CD4-positive, alpha-beta T cell (primary cell): ENCODE measurements at regions not wholly inside any gene's neighbourhood (a gene's known extent, or its start where the extent isn't known, plus 50 kb on each side); places are given as distances from the start of the nearest gene placed in this dataset.

Experiments
- ATAC-seq: fragments of 200-7000 bp; cut with Tn5 transposase; one replicate; pipeline ENCODE4 v1.10.0; 2022; ENCODE audit warnings: mild to moderate bottlenecking; ENCODE audit not compliant: poor library complexity
- CTCF ChIA-PET: fragments of 350-600 bp; sonication (Branson Sonifier 250); formaldehyde crosslinking; loops from one replicate; lab custom pipeline; 2021; ENCODE audit warnings: antibody characterized with exemption, inconsistent platforms; lab: Charles Lee
- POLR2A ChIA-PET: fragments of 350-600 bp; sonication (Branson Sonifier 250); formaldehyde crosslinking; loops from one replicate; lab custom pipeline; 2021; ENCODE audit warnings: antibody characterized with exemption, inconsistent platforms; lab: Charles Lee
- DNase-seq, 14 experiments: peaks; one replicate each; pipeline ENCODE4 v3.0.0-alpha.2; 2013 to 2020; ENCODE audit warnings: mixed read lengths in 2 of 14
- H3K27ac ChIP-seq, 2 donors: one replicate each; pipeline versions ENCODE4 v1.5.1 to v1.7.0; 2013; ENCODE audit warnings: low read length in 2 of 2, low read depth in 1 of 2, mild to moderate bottlenecking in 1 of 2
- H3K27me3 ChIP-seq, 2 experiments: 1 replicate in 1 of 2; 2 replicates in 1 of 2; pipeline versions ENCODE4 v1.6.1 to v1.7.0; 2013; ENCODE audit warnings: low read length in 2 of 2, control low read depth in 1 of 2, mild to moderate bottlenecking in 1 of 2, moderate library complexity in 1 of 2; ENCODE audit not compliant: insufficient read depth in 2 of 2, control insufficient read depth in 1 of 2
- H3K36me3 ChIP-seq: one replicate; pipeline ENCODE4 v1.6.1; 2013; ENCODE audit warnings: low read length, control low read depth; ENCODE audit not compliant: insufficient read depth
- H3K4me1 ChIP-seq: one replicate; pipeline ENCODE4 v1.6.1; 2013; ENCODE audit warnings: low read length, control low read depth; ENCODE audit not compliant: insufficient read depth
- H3K4me3 ChIP-seq: one replicate; pipeline ENCODE4 v1.5.1; 2013; ENCODE audit warnings: mild to moderate bottlenecking, low read length, moderate library complexity
- H3K9me3 ChIP-seq, 2 experiments: 1 replicate in 1 of 2; 2 replicates in 1 of 2; pipeline versions ENCODE4 v1.6.1 to v1.7.0; 2013; ENCODE audit warnings: low read length in 2 of 2, mild to moderate bottlenecking in 2 of 2, control low read depth in 1 of 2, moderate library complexity in 1 of 2; ENCODE audit not compliant: control insufficient read depth in 1 of 2, insufficient read depth in 1 of 2
- H3K27ac Mint-ChIP-seq: one replicate; pipeline ENCODE4 v1.8.0; 2020; ENCODE audit warnings: mixed read lengths
- H3K27me3 Mint-ChIP-seq: one replicate; pipeline ENCODE4 v1.8.0; 2021; ENCODE audit warnings: mixed read lengths
- H3K36me3 Mint-ChIP-seq: one replicate; pipeline ENCODE4 v1.8.0; 2021; ENCODE audit warnings: low read depth, mixed read lengths
- H3K4me1 Mint-ChIP-seq: one replicate; pipeline ENCODE4 v1.8.0; 2021; ENCODE audit warnings: low read depth, mixed read lengths
- H3K4me3 Mint-ChIP-seq: one replicate; pipeline ENCODE4 v1.8.0; 2020; ENCODE audit warnings: mild to moderate bottlenecking, mixed read lengths
- H3K9me3 Mint-ChIP-seq: one replicate; pipeline ENCODE4 v1.8.0; 2020; ENCODE audit warnings: mixed read lengths
- CTCF ChIP-seq: fragments of 200-600 bp; IDR thresholded peaks from one replicate; pipeline ENCODE4 v1.8.0; 2022; ENCODE audit warnings: antibody characterized with exemption, mild to moderate bottlenecking
- intact Hi-C, 2 experiments: fragments of 100-400 bp; cut with DNase I in 1 of 2; cut with micrococcal nuclease in 1 of 2; formaldehyde crosslinking; loops; one replicate each; pipeline versions ENCODE4 v1.15.1 to v1.9.0; 2023 to 2025; cut with DNase I, micrococcal nuclease

GRCh38 chr3:44065311-44066094, 176.2 kb upstream of the TOPAZ1 start:
- no peaks in the 10 kb centered on the region for H3K9me3 Mint-ChIP-seq
- Histone ChIP-seq H3K9me3 (no peaks in the 10 kb centered on the region), H3K27me3 (peaks cover 0 to 5% of the 10 kb centered on the region in 2 experiments), H3K36me3 (no peaks in the 10 kb centered on the region), H3K4me1 (no peaks in the 10 kb centered on the region), H3K4me3 (no peak overlapping the region), H3K27ac (no peak overlapping the region)
- H3K4me1 Mint-ChIP-seq, result peaks cover 3% of the 10 kb centered on the region
- H3K36me3 Mint-ChIP-seq, result no peaks in the 10 kb centered on the region
- H3K27me3 Mint-ChIP-seq, result peaks cover 18% of the 10 kb centered on the region
- no peak overlapping the region for H3K27ac Mint-ChIP-seq
- DNase-seq (no peak), ATAC-seq (no peak)
- ChIA-PET POLR2A (no interaction called here), CTCF (interaction anchor here (1.4 kb wide), 1 partner anchor 9 kb away, joined by 3 read pairs; no protein-coding TSS in a partner anchor)
- no peak overlapping the region for H3K4me3 Mint-ChIP-seq
- TF ChIP-seq CTCF, result no peak
- intact Hi-C loops, result no loop called here

GRCh38 chr3:44066806-44067205, 174.9 kb upstream of the TOPAZ1 start:
- no peak for DNase-seq
- H3K27ac Mint-ChIP-seq, result no peak overlapping the region
- no peak for ATAC-seq
- H3K9me3 Mint-ChIP-seq, result no peaks in the 10 kb centered on the region
- no peak overlapping the region for H3K4me3 Mint-ChIP-seq
- no peak for TF ChIP-seq CTCF
- CTCF ChIA-PET, result no interaction called here
- H3K36me3 ChIP-seq, result no peaks in the 10 kb centered on the region
- H3K36me3 Mint-ChIP-seq, result no peaks in the 10 kb centered on the region
- no peaks in the 10 kb centered on the region for H3K9me3 ChIP-seq
- no peak overlapping the region for H3K4me3 ChIP-seq
- H3K27me3 Mint-ChIP-seq, result peaks cover 13% of the 10 kb centered on the region
- intact Hi-C loops, result no loop called here
- H3K4me1 Mint-ChIP-seq, result no peaks in the 10 kb centered on the region
- H3K4me1 ChIP-seq, result no peaks in the 10 kb centered on the region
- no peak overlapping the region for H3K27ac ChIP-seq
- H3K27me3 ChIP-seq, result peaks cover 0 to 5% of the 10 kb centered on the region in 2 experiments
- POLR2A ChIA-PET, result no interaction called here

- intact Hi-C loops, result no loop called here
- no peak overlapping the region for H3K4me3 Mint-ChIP-seq
- no peaks in the 10 kb centered on the region for H3K9me3 Mint-ChIP-seq
- Histone ChIP-seq H3K36me3 (no peaks in the 10 kb centered on the region), H3K4me1 (no peaks in the 10 kb centered on the region), H3K27me3 (peaks cover 0 to 5% of the 10 kb centered on the region in 2 experiments), H3K4me3 (no peak overlapping the region), H3K27ac (no peak overlapping the region), H3K9me3 (no peaks in the 10 kb centered on the region)
- POLR2A ChIA-PET, result no interaction called here
- DNase-seq (no peak), ATAC-seq (no peak)
- no peaks in the 10 kb centered on the region for H3K36me3 Mint-ChIP-seq
- TF ChIP-seq CTCF, result no peak
- H3K4me1 Mint-ChIP-seq, result no peaks in the 10 kb centered on the region
- no peak overlapping the region for H3K27ac Mint-ChIP-seq
- CTCF ChIA-PET, result no interaction called here
- H3K27me3 Mint-ChIP-seq, result peaks cover 16% of the 10 kb centered on the region
Measured at GRCh38 chr3:44067431-44067830, 174.3 kb upstream of the TOPAZ1 start.
